ENCODE measurements at regions not wholly inside any gene's neighbourhood (a gene's known extent, or its start where the extent isn't known, plus 50 kb on each side); places are given as distances from the start of the nearest gene placed in this dataset.

GRCh38 chr4:13298655-13299054 lies 185.5 kb downstream of the RAB28 start:
- Histone ChIP-seq H3K36me3 (replicated peaks in 1 of 2; ENCODE audit: control insufficient read depth in 1 of 2, insufficient read depth in 2 of 2, low read length in 1 of 2) (no peaks in the 10 kb centered on the region), H3F3A (replicated peaks; ENCODE audit: insufficient read depth) (no peaks in the 10 kb centered on the region), H3K27ac (ENCODE audit: low read depth in 2 of 2, low read length in 1 of 2) (no peak overlapping the region), H3K9ac (no peak overlapping the region), H3K79me2 (ENCODE audit: insufficient read depth) (no peaks in the 10 kb centered on the region), H4K20me1 (ENCODE audit: insufficient read depth) (no peaks in the 10 kb centered on the region), H3K4me3 (ENCODE audit: low read depth in 2 of 2, low read length in 1 of 2) (no peak overlapping the region), H3K9me2 (no peaks in the 10 kb centered on the region), H2AFZ (ENCODE audit: low read depth) (no peak overlapping the region), H3K27me3 (ENCODE audit: insufficient read depth) (no peaks in the 10 kb centered on the region), H3K9me3 (no peaks in the 10 kb centered on the region), H3K4me2 (no peak overlapping the region), H3K4me1 (ENCODE audit: control insufficient read depth in 1 of 2, insufficient read depth in 2 of 2, low read depth in 1 of 2, low read length in 1 of 2) (no peaks in the 10 kb centered on the region)
- DNase-seq, result no peak
- CTCF ChIA-PET, result no interaction called here
- 61% methylated on average over 14 of the region's 15 CpGs for WGBS (ENCODE audit: low lambda C conversion rate)
- POLR2A ChIA-PET, result no interaction called here
- no peak for TF ChIP-seq RAD21 (IDR thresholded peaks at IDR 0.05; ENCODE audit: low read length)
- TF ChIP-seq FOXM1 (IDR thresholded peaks at IDR 0.05; ENCODE audit: low read depth), result no peak
- no peak for TF ChIP-seq FOSL2 (IDR thresholded peaks at IDR 0.05; ENCODE audit: borderline replicate concordance, low read depth)

- TF ChIP-seq RCOR1 (IDR thresholded peaks at IDR 0.05; ENCODE audit: low read length) (no peak), PBX3 (IDR thresholded peaks at IDR 0.05) (no peak), REST (IDR thresholded peaks at IDR 0.05; ENCODE audit: low read depth, low read length) (no peak), FOSL2 (IDR thresholded peaks at IDR 0.05; ENCODE audit: borderline replicate concordance, low read depth) (no peak)
- ChIA-PET POLR2A (no interaction called here), CTCF (no interaction called here)
- DNase-seq, result no peak
- H3K9me2 ChIP-seq, result no peaks in the 10 kb centered on the region
- H3K79me2 ChIP-seq (ENCODE audit: insufficient read depth), result no peaks in the 10 kb centered on the region
- H3F3A ChIP-seq (replicated peaks; ENCODE audit: insufficient read depth), result no peaks in the 10 kb centered on the region
- no peaks in the 10 kb centered on the region for H3K27me3 ChIP-seq (ENCODE audit: insufficient read depth)
- WGBS (ENCODE audit: low lambda C conversion rate), result 12% methylated on average over 1 of the region's 1 CpG
- H4K20me1 ChIP-seq (ENCODE audit: insufficient read depth), result no peaks in the 10 kb centered on the region
- no peaks in the 10 kb centered on the region for H3K36me3 ChIP-seq (replicated peaks in 1 of 2; ENCODE audit: control insufficient read depth in 1 of 2, insufficient read depth in 2 of 2, low read length in 1 of 2)
- H3K27ac ChIP-seq (ENCODE audit: low read depth in 2 of 2, low read length in 1 of 2), result no peak overlapping the region
- no peak overlapping the region for H3K4me3 ChIP-seq (ENCODE audit: low read depth in 2 of 2, low read length in 1 of 2)
- H2AFZ ChIP-seq (ENCODE audit: low read depth), result no peak overlapping the region
- no peaks in the 10 kb centered on the region for H3K9me3 ChIP-seq
- no peak overlapping the region for H3K4me2 ChIP-seq
- no peaks in the 10 kb centered on the region for H3K4me1 ChIP-seq (ENCODE audit: control insufficient read depth in 1 of 2, insufficient read depth in 2 of 2, low read depth in 1 of 2, low read length in 1 of 2)
- no peak overlapping the region for H3K9ac ChIP-seq
Observed at GRCh38 chr4:13296986-13297385, 187.2 kb downstream of the RAB28 start.

GRCh38 chr4:13294961-13295605 lies 189.1 kb downstream of the RAB28 start:
- H3K79me2 ChIP-seq (ENCODE audit: insufficient read depth), result no peaks in the 10 kb centered on the region
- H3K4me1 ChIP-seq (ENCODE audit: control insufficient read depth in 1 of 2, insufficient read depth in 2 of 2, low read depth in 1 of 2, low read length in 1 of 2), result no peaks in the 10 kb centered on the region
- H3K27ac ChIP-seq (ENCODE audit: low read depth in 2 of 2, low read length in 1 of 2), result no peak overlapping the region
- H3K9me3 ChIP-seq, result no peaks in the 10 kb centered on the region
- ChIA-PET CTCF (no interaction called here), POLR2A (no interaction called here)
- no peak overlapping the region for H3K4me3 ChIP-seq (ENCODE audit: low read depth in 2 of 2, low read length in 1 of 2)
- TF ChIP-seq JUND (IDR thresholded peaks at IDR 0.05) (no peak), RXRA (IDR thresholded peaks at IDR 0.05; ENCODE audit: borderline replicate concordance, low read depth) (no peak), TAF1 (IDR thresholded peaks at IDR 0.05; ENCODE audit: borderline replicate concordance, low read depth, low read length) (no peak), USF2 (IDR thresholded peaks at IDR 0.05; ENCODE audit: borderline replicate concordance, low read depth, low read length) (no peak)
- WGBS (ENCODE audit: low lambda C conversion rate), result 59% methylated on average over 4 of the region's 5 CpGs
- no peaks in the 10 kb centered on the region for H3K36me3 ChIP-seq (replicated peaks in 1 of 2; ENCODE audit: control insufficient read depth in 1 of 2, insufficient read depth in 2 of 2, low read length in 1 of 2)
- H3K27me3 ChIP-seq (ENCODE audit: insufficient read depth), result no peaks in the 10 kb centered on the region
- DNase-seq, result no peak
- H4K20me1 ChIP-seq (ENCODE audit: insufficient read depth), result no peaks in the 10 kb centered on the region
- no peak overlapping the region for H2AFZ ChIP-seq (ENCODE audit: low read depth)
- no peaks in the 10 kb centered on the region for H3K9me2 ChIP-seq
- no peaks in the 10 kb centered on the region for H3F3A ChIP-seq (replicated peaks; ENCODE audit: insufficient read depth)
- no peak overlapping the region for H3K4me2 ChIP-seq
- H3K9ac ChIP-seq, result no peak overlapping the region
